HCT116 (cell line): ENCODE measurements at regions not wholly inside any gene's neighbourhood (a gene's known extent, or its start where the extent isn't known, plus 50 kb on each side); places are given as distances from the start of the nearest gene placed in this dataset.
A peak's percentile ranks its signal among the peaks of the same experiment; 100 is the strongest.

ENCODE experiments used
- ATAC-seq: fragments of 200-7000 bp; cut with Tn5 transposase; 2 replicates; pipeline ENCODE4 v1.9.1; 2020; ENCODE audit warnings: mild to moderate bottlenecking, moderate library complexity
- BruUV-seq: library from RNA; stranded (reverse); fragments of 400-500 nt; replicated peaks from 2 replicates; lab custom pipeline; 2021; lab: Mats Ljungman, UMichigan
- CTCF ChIA-PET: fragments of 300-600 bp; sonication (Branson Sonifier 250); formaldehyde crosslinking; loops from one replicate; lab custom pipeline; 2021; ENCODE audit warnings: antibody characterized with exemption; lab: Charles Lee
- POLR2A ChIA-PET: fragments of 300-600, 350-600 bp; sonication (Branson Sonifier 250); formaldehyde crosslinking; loops from one replicate; lab custom pipeline; 2021; ENCODE audit warnings: antibody characterized with exemption; lab: Charles Lee
- RAD21 ChIA-PET, 2 experiments: fragments of 300-600 bp; sonication (Branson Sonifier 250); formaldehyde crosslinking; loops; one replicate each; lab custom pipeline; 2023; ENCODE audit warnings: low total read pairs in 2 of 2; ENCODE audit not compliant: uncharacterized antibody in 2 of 2, unreplicated experiment in 2 of 2, low non-redundant PET in 1 of 2; lab: Charles Lee
- DNase-seq: peaks from one replicate; pipeline ENCODE4 v3.0.0-alpha.2; 2010; ENCODE audit warnings: low read depth, low spot score
- H2AFZ ChIP-seq: fragments of 200-600 bp; shearing (Covaris generic), sonication (generic); 2 replicates; pipeline ENCODE4 v1.6.1; 2017; ENCODE audit warnings: low read depth, mixed run types, mixed read lengths, antibody characterized with exemption, low read length; ENCODE audit not compliant: poor library complexity, severe bottlenecking
- H3K27ac ChIP-seq: 2 replicates; pipeline ENCODE4 v1.5.1; 2012; ENCODE audit warnings: low read depth, low read length
- H3K27me3 ChIP-seq: fragments of 200-600 bp; sonication (generic); 2 replicates; pipeline ENCODE4 v1.6.1; 2016; ENCODE audit warnings: mixed run types, low read length, mixed read lengths; ENCODE audit not compliant: insufficient read depth
- H3K36me3 ChIP-seq, 2 experiments: fragments of 200-500 bp in 1 of 2; fragments of 200-600 bp in 1 of 2; sonication (Bioruptor generic) in 1 of 2; sonication (generic) in 1 of 2; 2 replicates each; pipeline versions ENCODE4 v1.5.1 to v1.6.1; 2014 to 2016; ENCODE audit warnings: low read length in 2 of 2, inconsistent platforms in 1 of 2, mixed read lengths in 1 of 2, mixed run types in 1 of 2; ENCODE audit not compliant: insufficient read depth in 2 of 2, control insufficient read depth in 1 of 2
- H3K4me1 ChIP-seq, 2 experiments: fragments of 200-600 bp in 1 of 2; sonication (generic) in 1 of 2; 2 replicates each; pipeline versions ENCODE4 v1.5.1 to v1.6.1; 2012 to 2017; ENCODE audit warnings: low read length in 2 of 2, inconsistent platforms in 1 of 2, mild to moderate bottlenecking in 1 of 2, mixed read lengths in 1 of 2, mixed run types in 1 of 2, moderate library complexity in 1 of 2; ENCODE audit not compliant: insufficient read depth in 2 of 2, control insufficient read depth in 1 of 2
- H3K4me2 ChIP-seq: fragments of 200-600 bp; sonication (generic); 2 replicates; pipeline ENCODE4 v1.6.1; 2017; ENCODE audit warnings: mixed run types, low read length, mixed read lengths
- H3K4me3 ChIP-seq, 2 experiments: fragments of 200-600 bp in 1 of 2; sonication (generic) in 1 of 2; replicated peaks in 1 of 2; 2 replicates each; pipeline ENCODE4 v1.5.1; 2011 to 2016; ENCODE audit warnings: low read length in 2 of 2, control low read depth in 1 of 2, low read depth in 1 of 2, mild to moderate bottlenecking in 1 of 2, mixed read lengths in 1 of 2, mixed run types in 1 of 2
- H3K79me2 ChIP-seq: fragments of 200-600 bp; sonication (generic); 2 replicates; pipeline ENCODE4 v1.6.1; 2017; ENCODE audit warnings: mild to moderate bottlenecking, mixed run types, low read length, moderate library complexity, mixed read lengths; ENCODE audit not compliant: insufficient read depth
- H3K9ac ChIP-seq: fragments of 200-600 bp; sonication (generic); 2 replicates; pipeline ENCODE4 v1.6.1; 2016; ENCODE audit warnings: low read length, mixed read lengths
- H3K9me2 ChIP-seq: fragments of 200-600 bp; sonication (generic), shearing (Covaris generic); 2 replicates; pipeline ENCODE4 v1.6.1; 2017; ENCODE audit warnings: mixed run types, mild to moderate bottlenecking, moderate library complexity; ENCODE audit not compliant: insufficient read depth
- H3K9me3 ChIP-seq, 2 experiments: fragments of 200-500 bp in 1 of 2; fragments of 200-600 bp in 1 of 2; sonication (Bioruptor generic) in 1 of 2; sonication (generic) in 1 of 2; 2 replicates each; pipeline ENCODE4 v1.6.1; 2014 to 2017; ENCODE audit warnings: low read length in 2 of 2, mixed read lengths in 2 of 2, inconsistent platforms in 1 of 2, low read depth in 1 of 2, mild to moderate bottlenecking in 1 of 2, mixed run types in 1 of 2, moderate library complexity in 1 of 2; ENCODE audit not compliant: control insufficient read depth in 1 of 2, insufficient read depth in 1 of 2
- H4K20me1 ChIP-seq: fragments of 200-600 bp; sonication (generic), shearing (Covaris generic); 2 replicates; pipeline ENCODE4 v1.6.1; 2017; ENCODE audit warnings: mixed run types, mild to moderate bottlenecking, moderate library complexity; ENCODE audit not compliant: insufficient read depth
- CBX3 ChIP-seq: IDR thresholded peaks from 2 replicates; pipeline ENCODE4 v1.6.1; 2012; ENCODE audit warnings: low read depth
- CEBPB ChIP-seq: IDR thresholded peaks from 2 replicates; pipeline ENCODE4 v1.6.1; 2012; ENCODE audit warnings: low read depth
- ELF1 ChIP-seq: IDR thresholded peaks from 2 replicates; pipeline ENCODE4 v1.6.1; 2012; ENCODE audit warnings: low read depth, borderline replicate concordance
- FOSL1 ChIP-seq: IDR thresholded peaks from 2 replicates; pipeline ENCODE4 v1.6.1; 2012; ENCODE audit warnings: low read depth
- JUND ChIP-seq: IDR thresholded peaks from 2 replicates; pipeline ENCODE4 v1.6.1; 2012
- MAX ChIP-seq: IDR thresholded peaks from 2 replicates; pipeline ENCODE4 v1.6.1; 2012
- POLR2A ChIP-seq: IDR thresholded peaks from 2 replicates; pipeline ENCODE4 v1.7.0; 2011; ENCODE audit warnings: borderline replicate concordance; ENCODE audit not compliant: insufficient read depth, insufficient read length; ENCODE audit errors: extremely low read depth
- POLR2AphosphoS5 ChIP-seq: IDR thresholded peaks from 2 replicates; pipeline ENCODE4 v1.6.1; 2011; ENCODE audit warnings: mild to moderate bottlenecking, low read depth, low read length, moderate library complexity
- RAD21 ChIP-seq: IDR thresholded peaks from 2 replicates; pipeline ENCODE4 v1.6.1; 2012; ENCODE audit warnings: low read depth, mild to moderate bottlenecking
- SP1 ChIP-seq: IDR thresholded peaks from 2 replicates; pipeline ENCODE4 v1.6.1; 2012; ENCODE audit warnings: low read depth
- TCF7L2 ChIP-seq: IDR thresholded peaks from 2 replicates; pipeline ENCODE4 v1.7.0; 2011; ENCODE audit warnings: borderline replicate concordance, inconsistent platforms; ENCODE audit not compliant: insufficient read depth, insufficient read length; ENCODE audit errors: extremely low read depth
- YY1 ChIP-seq: IDR thresholded peaks from 2 replicates; pipeline ENCODE4 v1.6.1; 2011; ENCODE audit warnings: low read length, low read depth, moderate library complexity, mild to moderate bottlenecking; ENCODE audit not compliant: insufficient replicate concordance; ENCODE audit errors: extremely low read depth
- ZNF274 ChIP-seq: fragments of 200-500 bp; sonication (Bioruptor generic); IDR thresholded peaks from 2 replicates; pipeline ENCODE4 v1.6.1; 2014; ENCODE audit warnings: mild to moderate bottlenecking, low read depth, low read length, inconsistent platforms
- intact Hi-C: fragments of 100-400 bp; cut with micrococcal nuclease; formaldehyde crosslinking; loops from 2 replicates; pipeline ENCODE4 v1.10.0; 2022
- TF ChIP-seq, protein P1 (sequence below), 3 experiments: fragments of 200-600 bp in 1 of 3; sonication (generic) in 1 of 3; IDR thresholded peaks in 2 of 3; conservative IDR thresholded peaks in 1 of 3; 2 replicates each; pipeline ENCODE4 v1.5.1; 2012 to 2017; ENCODE audit warnings: low read depth in 2 of 3, low read length in 2 of 3, antibody characterized with exemption in 1 of 3, borderline replicate concordance in 1 of 3, control low read depth in 1 of 3, mild to moderate bottlenecking in 1 of 3, mixed read lengths in 1 of 3, mixed run types in 1 of 3, moderate library complexity in 1 of 3; ENCODE audit not compliant: insufficient read depth in 1 of 3

- H3K4me3 ChIP-seq: no peak overlapping the region
- H3K4me2 ChIP-seq: no peak overlapping the region
- no peaks in the 10 kb centered on the region for H3K79me2 ChIP-seq
- H3K4me1 ChIP-seq: no peaks in the 10 kb centered on the region
- no peak overlapping the region for H2AFZ ChIP-seq
- DNase-seq: no peak
- no peaks in the 10 kb centered on the region for H3K36me3 ChIP-seq
- BruUV-seq: no TSS peak
- TF ChIP-seq CEBPB: peak; percentile 62
- no peak for TF ChIP-seq ZNF274
- no peak for TF ChIP-seq SP1
- TF ChIP-seq, protein P1, sequence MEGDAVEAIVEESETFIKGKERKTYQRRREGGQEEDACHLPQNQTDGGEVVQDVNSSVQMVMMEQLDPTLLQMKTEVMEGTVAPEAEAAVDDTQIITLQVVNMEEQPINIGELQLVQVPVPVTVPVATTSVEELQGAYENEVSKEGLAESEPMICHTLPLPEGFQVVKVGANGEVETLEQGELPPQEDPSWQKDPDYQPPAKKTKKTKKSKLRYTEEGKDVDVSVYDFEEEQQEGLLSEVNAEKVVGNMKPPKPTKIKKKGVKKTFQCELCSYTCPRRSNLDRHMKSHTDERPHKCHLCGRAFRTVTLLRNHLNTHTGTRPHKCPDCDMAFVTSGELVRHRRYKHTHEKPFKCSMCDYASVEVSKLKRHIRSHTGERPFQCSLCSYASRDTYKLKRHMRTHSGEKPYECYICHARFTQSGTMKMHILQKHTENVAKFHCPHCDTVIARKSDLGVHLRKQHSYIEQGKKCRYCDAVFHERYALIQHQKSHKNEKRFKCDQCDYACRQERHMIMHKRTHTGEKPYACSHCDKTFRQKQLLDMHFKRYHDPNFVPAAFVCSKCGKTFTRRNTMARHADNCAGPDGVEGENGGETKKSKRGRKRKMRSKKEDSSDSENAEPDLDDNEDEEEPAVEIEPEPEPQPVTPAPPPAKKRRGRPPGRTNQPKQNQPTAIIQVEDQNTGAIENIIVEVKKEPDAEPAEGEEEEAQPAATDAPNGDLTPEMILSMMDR (IDR thresholded peaks at IDR 0.05 in 2 of 3, conservative IDR thresholded peaks at IDR 0.05 in 1 of 3; ENCODE audit: borderline replicate concordance in 1 of 3, insufficient read depth in 1 of 3, low read depth in 2 of 3, low read length in 2 of 3): no peak
- TF ChIP-seq RAD21: no peak
- TF ChIP-seq JUND: no peak
- no peak for TF ChIP-seq POLR2A
- TF ChIP-seq, all 23 proteins: peak for 1
- ATAC-seq: no peak
- POLR2A ChIA-PET: no interaction called here
- RAD21 ChIA-PET: no interaction called here
- Histone ChIP-seq H3K9me2 (no peaks in the 10 kb centered on the region), H3K27me3 (no peaks in the 10 kb centered on the region), H4K20me1 (no peaks in the 10 kb centered on the region), H3K9me3 (no peaks in the 10 kb centered on the region), H3K9ac (no peak overlapping the region), H3K27ac (no peak overlapping the region)
- intact Hi-C loops: no loop called here
- CTCF ChIA-PET: no interaction called here
These were observed 251.5 kb downstream of the GPD2 start for GRCh38 chr2:156687715-156688114.

DNA sequence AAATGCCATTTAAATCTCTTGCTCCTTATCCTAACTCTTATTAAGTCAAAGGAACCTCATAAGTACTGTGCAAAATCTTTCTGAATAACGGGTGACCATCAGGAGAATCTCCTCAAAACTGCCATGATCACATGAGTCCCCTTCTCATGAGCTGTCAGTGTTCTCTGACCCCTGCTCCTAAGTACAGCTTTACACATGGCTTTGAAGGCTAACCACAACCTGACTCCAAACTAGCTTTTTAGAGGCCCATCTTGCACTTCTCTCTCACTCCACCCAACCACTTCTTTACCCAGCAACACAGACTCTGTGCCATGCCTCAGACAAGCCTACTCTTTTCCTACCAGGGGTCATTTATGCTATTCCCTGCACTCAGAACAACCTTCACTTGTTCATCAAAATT lies 253.8 kb downstream of the GPD2 start:
- ChIA-PET CTCF (no interaction called here), RAD21 (no interaction called here)

More for the DNA sequence above, 253.8 kb downstream of the GPD2 start:
- Histone ChIP-seq H3K9me3 (no peaks in the 10 kb centered on the region), H3K27ac (no peak overlapping the region), H2AFZ (no peak overlapping the region), H3K4me3 (no peak overlapping the region), H3K4me1 (no peaks in the 10 kb centered on the region), H3K36me3 (no peaks in the 10 kb centered on the region), H3K9me2 (no peaks in the 10 kb centered on the region), H3K79me2 (no peaks in the 10 kb centered on the region), H3K4me2 (no peak overlapping the region), H3K27me3 (no peaks in the 10 kb centered on the region), H3K9ac (no peak overlapping the region), H4K20me1 (no peaks in the 10 kb centered on the region)
- intact Hi-C loops: no loop called here
- POLR2A ChIA-PET: no interaction called here
- DNase-seq: no peak
- ATAC-seq: no peak
- TF ChIP-seq CEBPB: no peak
- TF ChIP-seq MAX: no peak
- no peak for TF ChIP-seq ELF1
- no peak for TF ChIP-seq FOSL1
- no peak for TF ChIP-seq YY1
- TF ChIP-seq POLR2AphosphoS5: no peak
- TF ChIP-seq CBX3: no peak
- TF ChIP-seq TCF7L2: no peak
- no peak for TF ChIP-seq JUND
- no peak for TF ChIP-seq SP1
- no TSS peak for BruUV-seq
